Left ventricle myocardium inferior (tissue), 1 donor: ENCODE measurements at regions not wholly inside any gene's neighbourhood (a gene's known extent, or its start where the extent isn't known, plus 50 kb on each side); places are given as distances from the start of the nearest gene placed in this dataset.

ENCODE experiments used
- DNase-seq: peaks from one replicate; pipeline ENCODE4 v3.0.0-alpha.2; 2020
- H3K27ac ChIP-seq: fragments of 200-600 bp; replicated peaks from 2 replicates; pipeline ENCODE4 v1.8.0; 2021
- H3K27me3 ChIP-seq: fragments of 200-600 bp; 2 replicates; pipeline ENCODE4 v1.8.0; 2021; ENCODE audit warnings: low read depth
- H3K36me3 ChIP-seq: fragments of 200-600 bp; 2 replicates; pipeline ENCODE4 v1.8.0; 2021
- H3K4me1 ChIP-seq: fragments of 200-600 bp; 2 replicates; pipeline ENCODE4 v1.8.0; 2021
- H3K4me3 ChIP-seq: fragments of 200-600 bp; 2 replicates; pipeline ENCODE4 v1.8.0; 2021; ENCODE audit warnings: mild to moderate bottlenecking, moderate library complexity
- H3K9me3 ChIP-seq: fragments of 200-600 bp; replicated peaks from 2 replicates; pipeline ENCODE4 v1.8.0; 2021
- intact Hi-C: fragments of 100-400 bp; cut with micrococcal nuclease; formaldehyde crosslinking; loops from one replicate; pipeline ENCODE4 v1.11.0; 2022
- TF ChIP-seq, protein P1 (sequence below): fragments of 200-600 bp; IDR thresholded peaks from 2 replicates; pipeline ENCODE4 v1.8.0; 2021; ENCODE audit warnings: antibody characterized with exemption, mild to moderate bottlenecking, borderline replicate concordance
- donor health status: DM: no; HTN: yes; CAD: no; lungs with severe emphysema.

DNA sequence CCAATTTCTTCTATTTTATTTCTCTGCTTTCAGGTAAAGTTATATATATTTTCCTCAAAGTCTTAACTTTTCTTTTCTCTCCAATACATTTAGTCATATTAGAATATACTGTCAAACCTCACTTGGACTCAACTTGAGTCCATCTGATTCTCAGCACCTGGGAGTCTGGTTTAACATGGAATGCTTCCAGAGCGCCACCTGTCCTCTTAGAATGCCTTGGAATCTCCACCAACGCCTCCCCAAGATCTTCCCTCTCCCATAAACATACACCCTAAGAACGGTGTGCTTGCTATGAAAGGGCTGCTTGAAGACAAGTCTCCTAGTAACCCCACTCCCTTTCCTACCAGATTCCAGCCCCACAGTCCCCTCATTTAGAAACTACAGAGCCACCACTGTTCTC is 229.1 kb upstream of the MKLN1 start:
- Histone ChIP-seq H3K4me3 (no peak overlapping the region), H3K9me3 (no peaks in the 10 kb centered on the region), H3K36me3 (peaks cover 26% of the 10 kb centered on the region), H3K4me1 (peaks cover 98% of the 10 kb centered on the region), H3K27ac (peak overlapping the region; percentile 36), H3K27me3 (no peaks in the 10 kb centered on the region)
- TF ChIP-seq, protein P1, sequence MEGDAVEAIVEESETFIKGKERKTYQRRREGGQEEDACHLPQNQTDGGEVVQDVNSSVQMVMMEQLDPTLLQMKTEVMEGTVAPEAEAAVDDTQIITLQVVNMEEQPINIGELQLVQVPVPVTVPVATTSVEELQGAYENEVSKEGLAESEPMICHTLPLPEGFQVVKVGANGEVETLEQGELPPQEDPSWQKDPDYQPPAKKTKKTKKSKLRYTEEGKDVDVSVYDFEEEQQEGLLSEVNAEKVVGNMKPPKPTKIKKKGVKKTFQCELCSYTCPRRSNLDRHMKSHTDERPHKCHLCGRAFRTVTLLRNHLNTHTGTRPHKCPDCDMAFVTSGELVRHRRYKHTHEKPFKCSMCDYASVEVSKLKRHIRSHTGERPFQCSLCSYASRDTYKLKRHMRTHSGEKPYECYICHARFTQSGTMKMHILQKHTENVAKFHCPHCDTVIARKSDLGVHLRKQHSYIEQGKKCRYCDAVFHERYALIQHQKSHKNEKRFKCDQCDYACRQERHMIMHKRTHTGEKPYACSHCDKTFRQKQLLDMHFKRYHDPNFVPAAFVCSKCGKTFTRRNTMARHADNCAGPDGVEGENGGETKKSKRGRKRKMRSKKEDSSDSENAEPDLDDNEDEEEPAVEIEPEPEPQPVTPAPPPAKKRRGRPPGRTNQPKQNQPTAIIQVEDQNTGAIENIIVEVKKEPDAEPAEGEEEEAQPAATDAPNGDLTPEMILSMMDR, result no peak
- no peak for DNase-seq
- intact Hi-C loops, result no loop called here

DNA sequence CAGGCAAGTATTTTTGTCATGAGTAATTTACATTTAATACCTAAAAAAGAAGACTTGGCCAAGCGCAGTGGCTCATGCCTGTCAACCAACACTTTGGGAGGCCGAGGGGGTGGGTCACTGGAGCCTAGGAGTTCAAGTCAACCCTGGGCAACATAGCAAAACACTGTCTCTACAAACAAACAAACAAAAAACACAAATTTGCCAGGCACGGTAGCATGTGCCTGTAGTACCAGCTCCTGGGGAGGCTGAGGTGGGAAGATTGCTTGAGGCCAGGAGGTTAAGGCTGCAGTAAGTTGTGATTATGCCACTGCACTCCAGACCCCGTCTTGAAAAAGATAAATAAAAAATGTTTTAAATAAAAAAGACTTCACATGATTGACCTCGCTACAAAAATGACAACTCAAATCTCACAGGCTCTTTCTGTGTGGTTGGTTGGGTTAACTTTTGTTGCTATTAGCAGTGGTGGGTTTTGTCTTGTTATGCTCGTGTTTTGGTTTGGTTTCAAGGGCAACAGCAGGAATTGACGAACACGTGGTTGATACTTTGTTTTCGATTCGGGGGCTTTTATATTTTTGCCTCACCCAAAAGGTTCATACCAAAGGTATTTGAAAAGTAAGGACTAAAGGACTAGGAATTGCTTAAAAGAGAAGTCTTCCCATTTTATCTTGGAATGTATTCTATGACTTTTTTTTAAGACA is 227.2 kb upstream of the MKLN1 start:
- Histone ChIP-seq H3K9me3 (no peaks in the 10 kb centered on the region), H3K36me3 (peaks cover 24% of the 10 kb centered on the region), H3K27me3 (no peaks in the 10 kb centered on the region), H3K4me3 (no peak overlapping the region), H3K27ac (peak overlapping the region; percentile 25), H3K4me1 (peaks cover 100% of the 10 kb centered on the region)
- DNase-seq, result no peak
- TF ChIP-seq, protein P1, result no peak
- intact Hi-C loops, result loop anchor here (10.0 kb wide), 1 partner anchor 204 kb away; no protein-coding TSS in a partner anchor

DNA sequence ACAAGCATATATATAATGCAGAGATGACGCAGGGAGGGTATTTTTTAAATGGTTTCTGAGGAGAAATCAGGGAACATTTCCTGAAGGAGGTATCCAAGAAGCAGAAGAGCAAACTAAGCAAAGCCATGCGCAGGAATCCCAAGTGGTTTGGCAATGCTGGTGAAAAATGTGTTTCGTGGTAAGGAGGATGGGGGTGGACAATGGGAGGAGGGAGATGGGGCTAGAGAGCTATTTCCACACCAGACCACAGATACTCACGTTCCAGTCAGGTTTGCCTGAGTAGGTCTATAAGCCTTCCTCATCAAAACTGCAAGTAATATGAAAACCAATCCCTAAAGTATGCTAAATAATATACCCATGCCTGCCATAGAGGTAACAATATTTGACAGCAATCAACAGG is 223.7 kb upstream of the MKLN1 start:
- TF ChIP-seq, protein P1, result no peak
- H3K27me3 ChIP-seq, result no peaks in the 10 kb centered on the region
- intact Hi-C loops, result loop anchor here (10.0 kb wide), 1 partner anchor 201 kb away; no protein-coding TSS in a partner anchor
- no peaks in the 10 kb centered on the region for H3K9me3 ChIP-seq
- peaks cover 24% of the 10 kb centered on the region for H3K36me3 ChIP-seq
- H3K4me1 ChIP-seq, result peaks cover 92% of the 10 kb centered on the region
- H3K4me3 ChIP-seq, result peak overlapping the region; percentile 91
- peak overlapping the region; percentile 99 for H3K27ac ChIP-seq
- DNase-seq, result no peak

DNA sequence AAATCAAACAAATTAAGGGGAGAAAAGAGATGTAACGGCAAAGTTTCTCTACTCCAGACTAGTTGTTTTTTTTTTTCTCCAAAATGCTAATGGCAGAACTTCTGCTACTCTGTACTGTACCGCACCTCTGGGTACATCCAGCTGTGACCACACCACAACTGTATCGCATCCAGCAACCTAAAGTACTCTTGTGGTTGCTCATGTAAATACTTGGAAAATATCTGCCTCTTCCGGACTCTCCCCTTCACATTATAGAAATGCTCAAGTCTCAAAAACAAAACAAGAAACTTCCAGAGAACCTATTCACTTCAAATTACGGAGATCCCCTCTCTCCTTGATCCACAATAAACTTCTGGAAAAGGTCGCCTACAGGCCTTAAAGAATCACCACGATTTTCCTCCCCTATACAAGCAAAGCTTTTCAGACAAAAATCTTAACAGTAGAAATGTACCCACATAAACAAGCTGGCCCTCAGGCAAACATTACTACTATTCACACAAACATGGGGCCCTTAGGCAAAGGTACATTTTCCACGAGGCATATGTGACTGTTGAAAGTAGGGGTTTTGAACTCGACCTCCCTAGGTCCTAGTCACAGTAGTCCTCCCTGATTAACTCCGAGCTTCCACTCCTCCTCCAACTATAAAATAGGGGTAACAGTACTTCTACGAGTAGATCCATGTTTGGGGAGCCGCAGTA is 222.9 kb upstream of the MKLN1 start:
- TF ChIP-seq, protein P1, result no peak
- peak overlapping the region; percentile 91 for H3K4me3 ChIP-seq
- no peak for DNase-seq
- peaks cover 92% of the 10 kb centered on the region for H3K4me1 ChIP-seq
- no peaks in the 10 kb centered on the region for H3K27me3 ChIP-seq
- H3K36me3 ChIP-seq, result peaks cover 20% of the 10 kb centered on the region
- intact Hi-C loops, result loop anchor here (10.0 kb wide), 1 partner anchor 200 kb away; no protein-coding TSS in a partner anchor
- peak overlapping the region; percentile 99 for H3K27ac ChIP-seq
- H3K9me3 ChIP-seq, result no peaks in the 10 kb centered on the region

DNA sequence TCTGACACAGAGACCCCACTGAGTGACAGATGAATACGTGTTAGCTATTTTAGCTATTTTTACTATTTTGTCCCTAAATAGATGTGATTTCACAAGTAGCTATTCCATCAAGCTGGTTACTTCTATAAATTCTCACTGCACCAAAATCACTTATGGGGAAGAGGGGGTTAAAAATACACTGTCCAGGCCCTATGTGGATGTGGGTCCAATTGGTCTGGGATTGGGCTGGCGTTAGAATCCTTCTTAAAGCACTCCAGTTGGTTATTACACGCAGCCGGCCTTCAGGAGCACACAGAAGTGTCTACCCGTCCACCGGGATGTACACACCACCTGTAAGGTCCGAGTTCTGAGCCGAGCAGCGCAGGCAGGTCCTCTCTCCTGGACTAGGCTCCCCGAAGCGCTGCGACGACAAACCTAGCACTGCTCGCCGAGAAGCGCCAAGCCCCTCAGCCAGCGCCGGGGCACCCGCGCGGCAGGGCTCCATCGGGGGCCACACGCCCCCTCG is 222.3 kb upstream of the MKLN1 start:
- Histone ChIP-seq H3K27me3 (no peaks in the 10 kb centered on the region), H3K4me1 (peaks cover 91% of the 10 kb centered on the region), H3K9me3 (no peaks in the 10 kb centered on the region), H3K36me3 (peaks cover 18% of the 10 kb centered on the region), H3K4me3 (peak overlapping the region; percentile 91), H3K27ac (peak overlapping the region; percentile 99)
- intact Hi-C loops, result loop anchor here (10.0 kb wide), 1 partner anchor 199 kb away; no protein-coding TSS in a partner anchor
- DNase-seq, result no peak
- TF ChIP-seq, protein P1, result no peak
